Lower leg skin (tissue), 3 donors: ENCODE measurements at regions not wholly inside any gene's neighbourhood (a gene's known extent, or its start where the extent isn't known, plus 50 kb on each side); places are given as distances from the start of the nearest gene placed in this dataset.

Experiments
- POLR2A ChIP-seq, 2 donors: fragments of 450-650 bp; IDR thresholded peaks; one replicate each; pipeline ENCODE4 v1.6.1; 2016 to 2017; ENCODE audit warnings: antibody characterized with exemption in 2 of 2, mild to moderate bottlenecking in 1 of 2, moderate library complexity in 1 of 2
- TF ChIP-seq, protein P1 (sequence below), 3 donors: fragments of 450-650 bp; IDR thresholded peaks; one replicate each; pipeline ENCODE4 v1.5.1; 2016; ENCODE audit warnings: antibody characterized with exemption in 3 of 3, mild to moderate bottlenecking in 3 of 3, moderate library complexity in 2 of 3

DNA sequence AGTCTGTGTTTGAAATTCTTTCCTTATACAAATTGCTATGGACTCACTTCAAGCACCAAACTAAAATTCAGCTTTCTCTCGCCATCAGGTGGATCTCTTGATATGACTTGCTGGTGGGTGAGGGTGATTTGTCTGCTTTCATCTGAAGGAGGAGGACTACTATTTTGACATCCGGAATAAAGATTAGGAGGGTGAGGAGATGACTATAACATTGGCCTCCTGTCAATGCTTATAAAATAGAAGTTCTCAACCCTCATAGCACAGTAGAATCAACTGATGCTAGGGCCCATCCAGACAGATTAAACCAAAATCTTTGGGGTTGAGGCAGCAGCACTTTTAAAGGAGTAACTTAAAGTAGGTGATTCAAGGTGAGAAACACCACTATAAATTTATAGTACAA, 120.4 kb upstream of the DNAJC10 start:
- TF ChIP-seq POLR2A (IDR thresholded peaks at IDR 0.05) = no peak
- TF ChIP-seq, protein P1, sequence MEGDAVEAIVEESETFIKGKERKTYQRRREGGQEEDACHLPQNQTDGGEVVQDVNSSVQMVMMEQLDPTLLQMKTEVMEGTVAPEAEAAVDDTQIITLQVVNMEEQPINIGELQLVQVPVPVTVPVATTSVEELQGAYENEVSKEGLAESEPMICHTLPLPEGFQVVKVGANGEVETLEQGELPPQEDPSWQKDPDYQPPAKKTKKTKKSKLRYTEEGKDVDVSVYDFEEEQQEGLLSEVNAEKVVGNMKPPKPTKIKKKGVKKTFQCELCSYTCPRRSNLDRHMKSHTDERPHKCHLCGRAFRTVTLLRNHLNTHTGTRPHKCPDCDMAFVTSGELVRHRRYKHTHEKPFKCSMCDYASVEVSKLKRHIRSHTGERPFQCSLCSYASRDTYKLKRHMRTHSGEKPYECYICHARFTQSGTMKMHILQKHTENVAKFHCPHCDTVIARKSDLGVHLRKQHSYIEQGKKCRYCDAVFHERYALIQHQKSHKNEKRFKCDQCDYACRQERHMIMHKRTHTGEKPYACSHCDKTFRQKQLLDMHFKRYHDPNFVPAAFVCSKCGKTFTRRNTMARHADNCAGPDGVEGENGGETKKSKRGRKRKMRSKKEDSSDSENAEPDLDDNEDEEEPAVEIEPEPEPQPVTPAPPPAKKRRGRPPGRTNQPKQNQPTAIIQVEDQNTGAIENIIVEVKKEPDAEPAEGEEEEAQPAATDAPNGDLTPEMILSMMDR (IDR thresholded peaks at IDR 0.05) = no peak
